ENCODE measurements at regions not wholly inside any gene's neighbourhood (a gene's known extent, or its start where the extent isn't known, plus 50 kb on each side); places are given as distances from the start of the nearest gene placed in this dataset.

- Histone ChIP-seq H3K79me2 (ENCODE audit: low read depth) (no peaks in the 10 kb centered on the region), H3K4me1 (peaks cover 11% of the 10 kb centered on the region), H3K9me3 (ENCODE audit: low read depth) (no peaks in the 10 kb centered on the region), H3F3A (ENCODE audit: low read depth) (no peaks in the 10 kb centered on the region), H4K20me1 (ENCODE audit: low read depth) (no peaks in the 10 kb centered on the region), H3K27me3 (no peaks in the 10 kb centered on the region), H3K27ac (no peak overlapping the region), H3K4me2 (no peak overlapping the region), H2AFZ (replicated peaks) (no peak overlapping the region), H3K9ac (no peak overlapping the region), H3K36me3 (no peaks in the 10 kb centered on the region), H3K4me3 (no peak overlapping the region)
- DNase-seq (ENCODE audit: low spot score) = no peak
- H3K36me3 Mint-ChIP-seq = no peaks in the 10 kb centered on the region
- no peak overlapping the region for H3K4me3 Mint-ChIP-seq
- H3K27me3 Mint-ChIP-seq (ENCODE audit: insufficient read depth, low read depth) = peaks cover 6% of the 10 kb centered on the region
- H3K27ac Mint-ChIP-seq = no peak overlapping the region
- H3K9me3 Mint-ChIP-seq = peaks cover 8% of the 10 kb centered on the region
- peaks cover 20% of the 10 kb centered on the region for H3K4me1 Mint-ChIP-seq
- no peak for TF ChIP-seq EZH2 (IDR thresholded peaks at IDR 0.05)
- TF ChIP-seq EZH2phosphoT487 (IDR thresholded peaks at IDR 0.05) = no peak
- no peak for TF ChIP-seq CTCF (IDR thresholded peaks at IDR 0.05)
Observed at GRCh38 chr2:12304564-12305171, 412.1 kb upstream of the TRIB2 start.

- Mint-ChIP-seq H3K36me3 (no peaks in the 10 kb centered on the region), H3K27ac (no peak overlapping the region), H3K4me3 (no peak overlapping the region), H3K27me3 (ENCODE audit: insufficient read depth, low read depth) (peaks cover 6% of the 10 kb centered on the region), H3K9me3 (peaks cover 8% of the 10 kb centered on the region), H3K4me1 (peaks cover 20% of the 10 kb centered on the region)
- H4K20me1 ChIP-seq (ENCODE audit: low read depth) = no peaks in the 10 kb centered on the region
- peaks cover 8% of the 10 kb centered on the region for H3K4me1 ChIP-seq
- no peak overlapping the region for H3K9ac ChIP-seq
- H3K4me3 ChIP-seq = no peak overlapping the region
- H2AFZ ChIP-seq (replicated peaks) = no peak overlapping the region
- no peaks in the 10 kb centered on the region for H3F3A ChIP-seq (ENCODE audit: low read depth)
- TF ChIP-seq CTCF (IDR thresholded peaks at IDR 0.05) (no peak), EZH2 (IDR thresholded peaks at IDR 0.05) (no peak), EZH2phosphoT487 (IDR thresholded peaks at IDR 0.05) (no peak)
- no peaks in the 10 kb centered on the region for H3K27me3 ChIP-seq
- no peak overlapping the region for H3K27ac ChIP-seq
- H3K36me3 ChIP-seq = no peaks in the 10 kb centered on the region
- no peaks in the 10 kb centered on the region for H3K79me2 ChIP-seq (ENCODE audit: low read depth)
- DNase-seq (ENCODE audit: low spot score) = no peak
- H3K9me3 ChIP-seq (ENCODE audit: low read depth) = no peaks in the 10 kb centered on the region
- H3K4me2 ChIP-seq = no peak overlapping the region
Observed at GRCh38 chr2:12305931-12306330, 410.8 kb upstream of the TRIB2 start.

- Mint-ChIP-seq H3K36me3 (no peaks in the 10 kb centered on the region), H3K27ac (no peak overlapping the region), H3K9me3 (peaks cover 6% of the 10 kb centered on the region), H3K4me1 (peaks cover 22% of the 10 kb centered on the region), H3K27me3 (ENCODE audit: insufficient read depth, low read depth) (peaks cover 8% of the 10 kb centered on the region), H3K4me3 (no peak overlapping the region)
- no peak overlapping the region for H3K27ac ChIP-seq
- H3K79me2 ChIP-seq (ENCODE audit: low read depth) = no peaks in the 10 kb centered on the region
- TF ChIP-seq EZH2phosphoT487 (IDR thresholded peaks at IDR 0.05) (no peak), EZH2 (IDR thresholded peaks at IDR 0.05) (no peak), CTCF (IDR thresholded peaks at IDR 0.05) (no peak)
- DNase-seq (ENCODE audit: low spot score) = no peak
- H3K4me1 ChIP-seq = peaks cover 21% of the 10 kb centered on the region
- H3K36me3 ChIP-seq = no peaks in the 10 kb centered on the region
- H2AFZ ChIP-seq (replicated peaks) = no peak overlapping the region
- H3F3A ChIP-seq (ENCODE audit: low read depth) = no peaks in the 10 kb centered on the region
- H4K20me1 ChIP-seq (ENCODE audit: low read depth) = no peaks in the 10 kb centered on the region
- H3K4me2 ChIP-seq = no peak overlapping the region
- no peaks in the 10 kb centered on the region for H3K27me3 ChIP-seq
- H3K4me3 ChIP-seq = no peak overlapping the region
- H3K9ac ChIP-seq = no peak overlapping the region
- no peaks in the 10 kb centered on the region for H3K9me3 ChIP-seq (ENCODE audit: low read depth)
Observed at GRCh38 chr2:12310399-12310798, 406.3 kb upstream of the TRIB2 start.
